SK-N-MC (cell line): ENCODE measurements at regions not wholly inside any gene's neighbourhood (a gene's known extent, or its start where the extent isn't known, plus 50 kb on each side); places are given as distances from the start of the nearest gene placed in this dataset.

ENCODE experiments used
- EZH2 ChIP-seq: fragments of 200-600 bp; sonication (generic); IDR thresholded peaks from one replicate; pipeline ENCODE4 v1.6.1; 2017; ENCODE audit warnings: antibody characterized with exemption
- FOXP2 ChIP-seq: optimal IDR thresholded peaks from 2 replicates; pipeline ENCODE3; 2011; ENCODE audit warnings: mild to moderate bottlenecking, moderate library complexity; ENCODE audit not compliant: insufficient read depth; ENCODE audit errors: extremely low read length, control extremely low read depth
- POLR2AphosphoS5 ChIP-seq: IDR thresholded peaks from 2 replicates; pipeline ENCODE4 v1.6.1; 2012; ENCODE audit warnings: mild to moderate bottlenecking, low read depth, low read length, borderline replicate concordance

DNA sequence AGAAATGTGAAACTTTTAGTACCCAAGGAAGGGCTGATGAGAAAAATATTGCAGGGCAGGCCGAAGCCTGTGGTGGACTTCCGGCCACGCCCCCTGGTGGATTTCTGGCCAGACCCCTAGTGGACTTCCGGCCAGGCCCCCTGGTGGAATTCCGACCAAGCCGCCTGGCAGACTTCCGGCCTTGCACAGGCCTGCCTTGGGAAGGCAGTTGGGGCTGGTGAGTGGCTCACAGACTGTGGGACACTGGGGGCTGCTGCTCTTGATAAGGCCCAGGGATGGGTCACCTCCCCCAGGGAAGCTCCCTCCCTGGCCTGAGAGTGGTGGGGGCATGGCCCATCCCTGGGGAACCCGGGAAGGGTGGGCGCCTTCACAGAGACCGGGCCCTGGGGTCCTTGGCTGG, 116.4 kb upstream of the MKI67 start:
- TF ChIP-seq EZH2, result no peak
- no peak for TF ChIP-seq POLR2AphosphoS5
- no peak for TF ChIP-seq FOXP2
